KMS-11 (cell line): ENCODE measurements at regions not wholly inside any gene's neighbourhood (a gene's known extent, or its start where the extent isn't known, plus 50 kb on each side); places are given as distances from the start of the nearest gene placed in this dataset.
A peak's percentile ranks its signal among the peaks of the same experiment; 100 is the strongest.

Experiments used
- H2AFZ ChIP-seq: fragments of 200-600 bp; sonication (generic); 2 replicates; pipeline ENCODE4 v1.6.1; 2016; ENCODE audit warnings: antibody characterized with exemption, mixed run types, low read depth
- H3K27ac ChIP-seq: fragments of 200-600 bp; sonication (generic); 2 replicates; pipeline ENCODE4 v1.6.1; 2016; ENCODE audit warnings: mild to moderate bottlenecking, mixed run types
- H3K27me3 ChIP-seq: fragments of 200-600 bp; sonication (generic); 2 replicates; pipeline ENCODE4 v1.6.1; 2017; ENCODE audit warnings: mild to moderate bottlenecking, low read depth, mixed run types, moderate library complexity; ENCODE audit not compliant: insufficient read depth
- H3K36me3 ChIP-seq: fragments of 200-600 bp; sonication (generic); 2 replicates; pipeline ENCODE4 v1.6.1; 2017; ENCODE audit warnings: mild to moderate bottlenecking, mixed run types; ENCODE audit not compliant: insufficient read depth
- H3K4me1 ChIP-seq: fragments of 200-600 bp; sonication (generic); 2 replicates; pipeline ENCODE4 v1.6.1; 2016; ENCODE audit warnings: mild to moderate bottlenecking, low read depth, mixed run types; ENCODE audit not compliant: poor library complexity, severe bottlenecking
- H3K4me2 ChIP-seq: fragments of 200-600 bp; sonication (generic); 2 replicates; pipeline ENCODE4 v1.7.0; 2016; ENCODE audit warnings: mild to moderate bottlenecking, mixed run types
- H3K4me3 ChIP-seq: fragments of 200-600 bp; sonication (generic); IDR thresholded peaks from 2 replicates; pipeline ENCODE4 v1.6.1; 2017; ENCODE audit warnings: low read depth, low read length, mixed read lengths; ENCODE audit not compliant: insufficient read depth
- H3K79me2 ChIP-seq: fragments of 200-600 bp; sonication (generic); 2 replicates; pipeline ENCODE4 v1.6.1; 2016; ENCODE audit warnings: low read depth, mixed run types; ENCODE audit not compliant: insufficient read depth
- H3K9ac ChIP-seq: fragments of 200-600 bp; sonication (generic); 2 replicates; pipeline ENCODE4 v1.6.1; 2016; ENCODE audit warnings: mild to moderate bottlenecking, mixed run types
- H4K20me1 ChIP-seq: fragments of 200-600 bp; sonication (generic); 2 replicates; pipeline ENCODE4 v1.6.1; 2016; ENCODE audit warnings: mild to moderate bottlenecking, mixed run types; ENCODE audit not compliant: insufficient read depth
- TF ChIP-seq, protein P1 (sequence below): fragments of 200-600 bp; sonication (generic); conservative IDR thresholded peaks from 2 replicates; pipeline ENCODE4 v1.6.1; 2017; ENCODE audit warnings: low read depth, mild to moderate bottlenecking, antibody characterized with exemption, low read length, moderate library complexity, mixed read lengths

DNA sequence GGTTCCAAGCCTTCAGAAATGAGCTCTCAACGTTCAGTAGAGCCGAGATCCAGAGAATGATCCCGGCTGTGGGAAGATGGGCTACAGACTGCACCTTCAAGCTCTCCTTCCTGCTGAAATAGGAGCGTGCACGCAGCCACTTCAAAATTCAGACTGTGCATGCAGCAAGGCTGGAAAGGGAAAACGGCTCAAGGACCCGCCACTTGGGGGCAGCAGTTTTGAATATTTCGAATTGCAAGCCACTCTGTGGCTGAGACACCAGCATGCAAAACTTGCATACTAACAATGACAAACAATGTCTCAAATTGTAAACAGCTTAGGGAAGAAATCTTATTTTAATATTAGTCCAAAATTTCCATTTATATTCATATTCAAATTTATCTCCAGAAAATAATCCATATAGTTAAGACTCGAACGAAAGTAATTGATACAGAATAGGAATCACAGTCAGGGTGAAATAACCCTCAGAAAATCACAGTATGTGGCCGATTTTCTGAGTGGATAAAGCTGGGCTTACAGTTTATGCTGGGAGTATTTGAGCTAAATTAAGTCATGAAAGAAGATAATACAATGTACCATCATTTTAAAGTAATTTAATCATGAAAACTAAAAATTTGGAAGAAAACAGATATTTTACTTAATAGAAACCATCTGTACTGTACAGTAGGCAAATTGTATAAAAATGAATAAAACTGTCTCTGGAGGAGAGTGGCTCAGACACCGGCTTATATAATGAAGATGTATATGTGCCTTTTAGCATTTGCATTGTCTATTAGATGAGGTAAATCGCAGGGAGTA is 137.9 kb upstream of the MKI67 start:
- Histone ChIP-seq H3K27me3 (no peaks in the 10 kb centered on the region), H3K36me3 (no peaks in the 10 kb centered on the region), H2AFZ (no peak overlapping the region), H3K79me2 (no peaks in the 10 kb centered on the region), H3K27ac (no peak overlapping the region), H3K4me1 (no peaks in the 10 kb centered on the region), H3K9ac (no peak overlapping the region), H3K4me3 (no peak overlapping the region), H3K4me2 (no peak overlapping the region), H4K20me1 (no peaks in the 10 kb centered on the region)
- TF ChIP-seq, protein P1, sequence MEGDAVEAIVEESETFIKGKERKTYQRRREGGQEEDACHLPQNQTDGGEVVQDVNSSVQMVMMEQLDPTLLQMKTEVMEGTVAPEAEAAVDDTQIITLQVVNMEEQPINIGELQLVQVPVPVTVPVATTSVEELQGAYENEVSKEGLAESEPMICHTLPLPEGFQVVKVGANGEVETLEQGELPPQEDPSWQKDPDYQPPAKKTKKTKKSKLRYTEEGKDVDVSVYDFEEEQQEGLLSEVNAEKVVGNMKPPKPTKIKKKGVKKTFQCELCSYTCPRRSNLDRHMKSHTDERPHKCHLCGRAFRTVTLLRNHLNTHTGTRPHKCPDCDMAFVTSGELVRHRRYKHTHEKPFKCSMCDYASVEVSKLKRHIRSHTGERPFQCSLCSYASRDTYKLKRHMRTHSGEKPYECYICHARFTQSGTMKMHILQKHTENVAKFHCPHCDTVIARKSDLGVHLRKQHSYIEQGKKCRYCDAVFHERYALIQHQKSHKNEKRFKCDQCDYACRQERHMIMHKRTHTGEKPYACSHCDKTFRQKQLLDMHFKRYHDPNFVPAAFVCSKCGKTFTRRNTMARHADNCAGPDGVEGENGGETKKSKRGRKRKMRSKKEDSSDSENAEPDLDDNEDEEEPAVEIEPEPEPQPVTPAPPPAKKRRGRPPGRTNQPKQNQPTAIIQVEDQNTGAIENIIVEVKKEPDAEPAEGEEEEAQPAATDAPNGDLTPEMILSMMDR = peak; percentile 79

DNA sequence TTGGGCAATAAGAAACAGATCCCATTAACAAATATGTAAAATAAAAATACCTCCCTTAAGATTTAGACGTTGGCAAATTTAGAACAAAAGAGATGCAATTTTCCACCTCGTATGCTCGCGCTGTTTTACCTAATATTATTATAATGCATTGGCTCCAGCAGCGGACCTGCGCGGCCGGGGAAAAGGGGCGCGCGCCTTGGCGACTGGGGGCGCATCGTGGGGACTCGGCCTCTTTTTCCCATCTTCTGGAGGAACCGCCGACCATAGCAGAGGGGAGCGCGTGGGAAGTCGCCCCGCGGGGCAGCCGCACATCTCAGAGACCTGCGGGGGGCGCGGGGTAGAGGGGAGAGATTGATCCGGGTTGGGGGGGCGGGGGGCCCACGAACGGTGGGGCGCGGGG is 139.4 kb upstream of the MKI67 start:
- TF ChIP-seq, protein P1 = no peak
- Histone ChIP-seq H3K79me2 (no peaks in the 10 kb centered on the region), H2AFZ (no peak overlapping the region), H3K9ac (no peak overlapping the region), H3K4me1 (no peaks in the 10 kb centered on the region), H3K27ac (no peak overlapping the region), H3K36me3 (no peaks in the 10 kb centered on the region), H3K4me3 (no peak overlapping the region), H3K4me2 (no peak overlapping the region), H3K27me3 (no peaks in the 10 kb centered on the region), H4K20me1 (no peaks in the 10 kb centered on the region)

DNA sequence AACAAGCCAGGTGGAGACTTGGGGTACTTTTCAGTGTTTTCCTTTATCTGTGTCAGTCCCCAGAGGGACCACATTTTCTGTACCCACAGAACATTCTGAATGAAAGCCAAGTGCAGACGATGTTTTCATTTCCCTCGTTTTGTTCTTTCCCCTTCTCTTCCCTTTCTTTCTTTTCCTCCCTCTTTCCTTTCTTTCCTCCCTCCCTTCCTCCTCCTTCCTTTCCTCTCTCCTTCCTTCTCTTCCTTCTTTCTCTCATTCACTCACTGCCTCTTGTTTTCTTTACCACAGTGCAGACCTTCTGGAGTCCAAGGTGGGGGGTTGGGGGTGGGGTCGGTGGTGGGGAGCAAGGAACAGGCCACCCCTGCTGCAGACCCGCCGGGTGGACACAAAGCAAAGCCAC is 141.4 kb upstream of the MKI67 start:
- Histone ChIP-seq H4K20me1 (no peaks in the 10 kb centered on the region), H3K4me1 (no peaks in the 10 kb centered on the region), H2AFZ (no peak overlapping the region), H3K9ac (no peak overlapping the region), H3K27ac (no peak overlapping the region), H3K36me3 (no peaks in the 10 kb centered on the region), H3K27me3 (no peaks in the 10 kb centered on the region), H3K4me2 (no peak overlapping the region; the same call in 1 of the 2 replicates), H3K4me3 (no peak overlapping the region), H3K79me2 (no peaks in the 10 kb centered on the region)
- TF ChIP-seq, protein P1 = no peak

DNA sequence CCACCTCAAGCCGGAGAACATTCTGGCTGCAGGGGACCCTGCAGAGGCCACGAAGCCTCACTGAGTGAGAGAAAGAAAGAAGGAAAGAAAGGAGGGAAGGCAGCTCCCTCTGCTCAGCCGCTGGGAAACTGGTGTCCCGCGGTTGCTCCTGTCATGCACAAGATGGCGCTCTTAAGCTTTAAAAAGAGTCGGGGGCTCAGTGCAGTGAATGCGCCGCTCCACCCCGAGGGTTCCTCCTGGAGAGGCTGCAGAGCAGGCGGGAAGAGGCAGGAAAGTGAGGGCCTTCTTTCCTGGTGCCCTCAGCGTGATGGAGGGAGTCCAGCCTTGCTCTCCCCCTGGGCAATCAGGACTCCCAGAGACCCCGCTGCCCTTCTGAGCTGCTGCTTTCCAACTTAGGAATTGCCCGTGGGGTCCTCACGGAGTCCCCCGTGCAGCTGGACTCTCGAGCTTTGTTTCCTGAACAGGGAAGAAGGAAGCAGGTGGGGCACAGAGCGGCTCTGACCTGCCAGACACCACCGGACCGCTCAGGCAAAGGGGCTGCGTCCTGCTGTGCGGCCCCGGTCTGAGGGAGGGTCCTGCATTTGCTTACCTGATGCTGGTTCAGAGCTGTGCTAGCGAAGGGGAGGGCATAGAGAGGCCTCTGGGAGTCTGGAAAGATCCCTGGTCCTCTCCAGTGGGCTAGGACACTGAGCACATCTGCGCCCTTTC is 141.9 kb upstream of the MKI67 start:
- Histone ChIP-seq H2AFZ (no peak overlapping the region), H4K20me1 (no peaks in the 10 kb centered on the region), H3K36me3 (no peaks in the 10 kb centered on the region), H3K9ac (no peak overlapping the region), H3K79me2 (no peaks in the 10 kb centered on the region), H3K27me3 (no peaks in the 10 kb centered on the region), H3K4me2 (no peak overlapping the region; the same call in 1 of the 2 replicates), H3K4me1 (no peaks in the 10 kb centered on the region), H3K4me3 (no peak overlapping the region), H3K27ac (no peak overlapping the region)
- TF ChIP-seq, protein P1 = peak; percentile 75
